SU-DHL-6 (cell line): ENCODE measurements at regions not wholly inside any gene's neighbourhood (a gene's known extent, or its start where the extent isn't known, plus 50 kb on each side); places are given as distances from the start of the nearest gene placed in this dataset.

Source experiments
- CTCF ChIP-seq: fragments of 200-600 bp; sonication (generic); IDR thresholded peaks from one replicate; pipeline ENCODE4 v1.5.1; 2017; ENCODE audit warnings: antibody characterized with exemption, mild to moderate bottlenecking, low read length, moderate library complexity; ENCODE audit not compliant: insufficient read depth, poor library complexity, severe bottlenecking
- EZH2phosphoT487 ChIP-seq: fragments of 200-600 bp; sonication (generic), shearing (Covaris generic); conservative IDR thresholded peaks from 2 replicates; pipeline ENCODE4 v1.6.1; 2018; ENCODE audit warnings: mild to moderate bottlenecking, antibody characterized with exemption, low read length, moderate library complexity, mixed read lengths

DNA sequence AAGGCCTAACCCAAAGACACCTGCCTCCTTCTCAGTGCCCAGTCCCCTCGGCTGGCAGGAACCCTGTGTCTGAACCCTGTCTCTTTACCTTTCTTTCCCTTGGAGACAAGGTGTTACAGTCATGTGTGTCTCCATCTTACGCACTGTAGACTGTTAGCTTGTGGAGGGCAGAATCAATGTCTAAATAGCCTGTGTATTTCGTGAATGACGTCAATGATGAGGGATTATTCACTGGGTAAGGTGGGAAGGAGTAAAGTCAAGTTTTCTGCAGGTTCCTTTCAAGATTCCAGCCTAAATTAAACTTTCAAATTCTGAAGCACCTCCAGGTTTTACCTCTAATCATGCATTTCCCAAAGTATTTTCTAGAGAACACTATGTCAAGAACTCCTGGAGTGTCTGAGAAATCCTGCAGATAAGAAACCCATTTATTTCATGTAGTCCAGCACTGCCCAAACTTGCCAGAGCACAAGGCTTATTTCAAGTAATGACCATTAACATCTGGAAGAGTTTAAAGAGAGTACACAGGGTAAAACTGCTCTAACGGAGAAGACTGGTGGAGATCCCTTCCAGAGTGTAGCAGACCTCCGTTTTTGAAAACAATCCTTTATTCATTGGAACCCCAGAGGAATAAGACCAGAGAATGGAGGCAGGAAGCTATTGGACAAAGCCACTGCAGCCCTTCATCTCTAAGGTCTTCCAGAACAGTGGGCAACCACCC is 72.8 kb downstream of the KCNF1 start:
- TF ChIP-seq CTCF (no peak), EZH2phosphoT487 (no peak)
